GM12874 (cell line): ENCODE measurements at regions not wholly inside any gene's neighbourhood (a gene's known extent, or its start where the extent isn't known, plus 50 kb on each side); places are given as distances from the start of the nearest gene placed in this dataset.

Experiments used
- TF ChIP-seq, protein P1 (sequence below): IDR thresholded peaks from 2 replicates; pipeline ENCODE4 v1.5.1; 2011; ENCODE audit warnings: low read depth, mild to moderate bottlenecking, control low read depth, low read length, moderate library complexity; ENCODE audit not compliant: insufficient read depth

DNA sequence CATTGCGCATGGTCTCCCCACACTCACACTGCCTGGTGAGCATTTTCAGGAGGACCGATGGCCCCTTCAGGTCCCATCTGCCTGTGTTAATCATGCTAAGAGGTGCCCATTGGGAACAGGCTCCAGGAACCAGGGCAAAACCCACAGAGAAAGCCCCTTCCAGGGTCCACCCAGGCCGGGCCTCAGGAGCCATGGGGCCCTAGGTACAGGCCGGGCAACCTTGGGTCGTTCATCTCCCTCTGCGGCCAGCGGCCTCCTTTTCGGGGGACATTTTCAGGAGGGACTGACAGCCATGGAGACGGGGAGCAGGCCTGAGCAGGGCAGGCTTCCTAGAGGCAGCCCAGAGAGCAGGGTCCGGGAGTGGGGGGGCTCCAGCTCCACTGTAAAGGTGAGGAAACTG is 68.0 kb upstream of the TAMM41 start:
- TF ChIP-seq, protein P1, sequence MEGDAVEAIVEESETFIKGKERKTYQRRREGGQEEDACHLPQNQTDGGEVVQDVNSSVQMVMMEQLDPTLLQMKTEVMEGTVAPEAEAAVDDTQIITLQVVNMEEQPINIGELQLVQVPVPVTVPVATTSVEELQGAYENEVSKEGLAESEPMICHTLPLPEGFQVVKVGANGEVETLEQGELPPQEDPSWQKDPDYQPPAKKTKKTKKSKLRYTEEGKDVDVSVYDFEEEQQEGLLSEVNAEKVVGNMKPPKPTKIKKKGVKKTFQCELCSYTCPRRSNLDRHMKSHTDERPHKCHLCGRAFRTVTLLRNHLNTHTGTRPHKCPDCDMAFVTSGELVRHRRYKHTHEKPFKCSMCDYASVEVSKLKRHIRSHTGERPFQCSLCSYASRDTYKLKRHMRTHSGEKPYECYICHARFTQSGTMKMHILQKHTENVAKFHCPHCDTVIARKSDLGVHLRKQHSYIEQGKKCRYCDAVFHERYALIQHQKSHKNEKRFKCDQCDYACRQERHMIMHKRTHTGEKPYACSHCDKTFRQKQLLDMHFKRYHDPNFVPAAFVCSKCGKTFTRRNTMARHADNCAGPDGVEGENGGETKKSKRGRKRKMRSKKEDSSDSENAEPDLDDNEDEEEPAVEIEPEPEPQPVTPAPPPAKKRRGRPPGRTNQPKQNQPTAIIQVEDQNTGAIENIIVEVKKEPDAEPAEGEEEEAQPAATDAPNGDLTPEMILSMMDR, result no peak

DNA sequence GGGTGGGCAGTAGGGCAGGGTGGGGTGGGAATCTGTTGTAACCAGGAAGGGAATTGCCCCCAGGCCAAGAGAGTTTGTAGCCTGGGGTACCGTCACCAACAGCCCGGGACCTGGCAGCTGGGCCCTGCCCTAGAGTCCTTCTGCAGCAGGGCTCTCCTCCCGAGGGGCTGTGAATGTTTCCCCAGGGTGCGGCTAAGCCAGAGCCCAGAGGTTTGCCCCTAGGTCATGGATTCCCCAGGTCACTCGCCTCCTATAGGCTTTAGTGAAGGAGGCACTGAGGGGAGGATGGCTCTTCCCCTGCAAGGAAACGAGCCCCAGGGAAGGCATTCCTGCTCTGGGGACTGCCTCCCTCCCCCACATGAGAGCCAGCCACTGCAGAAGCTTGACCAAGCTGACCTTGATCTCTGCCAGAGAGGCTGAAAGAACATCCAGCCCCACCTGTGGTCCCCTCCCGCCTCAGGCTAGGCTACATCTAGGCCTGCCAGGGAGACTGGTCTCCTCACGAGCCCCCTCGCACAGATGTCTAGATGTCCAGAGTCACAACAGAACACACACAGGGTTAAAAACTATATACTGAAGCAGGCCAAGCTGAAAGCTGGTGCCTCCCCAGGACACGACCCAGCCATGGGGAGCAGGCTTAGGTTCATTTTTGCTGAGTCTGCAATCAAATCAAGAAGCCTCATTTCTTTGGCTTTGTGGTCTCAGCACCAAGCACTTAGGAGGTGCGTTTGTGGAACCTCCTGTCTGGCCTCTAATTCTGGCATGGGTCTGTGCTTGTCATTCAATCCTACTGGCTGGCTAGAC is 69.1 kb upstream of the TAMM41 start:
- TF ChIP-seq, protein P1, result no peak

DNA sequence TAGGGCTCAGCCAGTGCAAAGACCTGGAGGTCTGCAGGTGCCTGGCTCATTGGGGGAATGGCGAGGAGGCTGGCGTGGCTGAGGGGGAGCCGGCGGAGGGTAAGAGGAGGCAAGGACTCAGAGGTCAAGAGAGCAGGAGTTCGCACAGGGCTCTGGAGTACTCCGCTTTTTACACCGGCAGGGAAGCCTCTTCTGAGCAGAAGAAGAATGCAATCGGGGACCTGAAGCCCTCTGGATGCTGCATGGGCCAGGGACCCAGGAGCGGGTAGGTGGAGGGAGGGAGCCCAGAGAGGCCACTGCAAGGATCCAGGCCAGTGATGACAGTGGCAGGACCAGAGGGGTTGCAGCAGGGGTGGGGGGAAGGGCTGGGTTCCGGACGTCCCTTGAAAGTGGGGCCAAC is 70.4 kb upstream of the TAMM41 start:
- TF ChIP-seq, protein P1, result no peak

DNA sequence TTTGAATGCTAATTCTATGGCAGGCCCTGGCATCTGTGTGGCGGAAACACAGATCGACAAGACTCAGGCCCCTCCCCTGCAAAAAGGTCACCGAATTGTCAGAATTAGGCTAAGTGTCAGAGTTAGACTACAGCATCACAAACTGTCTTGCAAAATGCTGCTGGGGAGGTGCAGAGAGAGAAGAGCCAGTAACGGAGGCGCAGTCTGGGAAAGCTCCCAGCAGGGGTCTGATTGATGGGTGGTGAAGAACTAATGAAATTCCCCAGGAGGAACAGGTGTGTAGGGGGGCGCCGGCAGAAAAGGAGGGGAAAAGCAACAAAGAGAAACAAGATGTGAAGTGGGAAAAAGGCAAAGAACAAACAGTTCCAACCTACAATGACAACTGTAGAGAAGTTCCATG is 72.7 kb upstream of the TAMM41 start:
- TF ChIP-seq, protein P1, result no peak

DNA sequence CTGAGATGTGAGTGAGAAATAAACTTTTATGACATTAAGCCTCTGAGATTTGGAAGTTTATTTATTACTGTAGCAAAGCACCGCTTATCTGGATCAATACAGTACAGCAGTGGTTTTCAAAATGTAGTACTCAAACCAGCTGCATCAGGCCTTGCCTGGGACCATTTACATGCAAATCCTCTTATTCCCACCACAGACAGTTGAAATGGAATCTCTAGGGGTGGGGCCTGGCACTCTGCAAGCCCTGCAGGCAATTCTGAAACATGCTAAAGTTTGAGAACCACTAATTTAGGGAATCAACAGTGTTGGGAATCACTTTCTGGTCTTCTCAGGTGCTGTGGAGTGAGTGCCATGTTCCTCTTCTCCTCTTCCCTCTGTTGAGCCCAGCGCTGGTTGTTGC is 77.8 kb upstream of the TAMM41 start:
- TF ChIP-seq, protein P1, result no peak

DNA sequence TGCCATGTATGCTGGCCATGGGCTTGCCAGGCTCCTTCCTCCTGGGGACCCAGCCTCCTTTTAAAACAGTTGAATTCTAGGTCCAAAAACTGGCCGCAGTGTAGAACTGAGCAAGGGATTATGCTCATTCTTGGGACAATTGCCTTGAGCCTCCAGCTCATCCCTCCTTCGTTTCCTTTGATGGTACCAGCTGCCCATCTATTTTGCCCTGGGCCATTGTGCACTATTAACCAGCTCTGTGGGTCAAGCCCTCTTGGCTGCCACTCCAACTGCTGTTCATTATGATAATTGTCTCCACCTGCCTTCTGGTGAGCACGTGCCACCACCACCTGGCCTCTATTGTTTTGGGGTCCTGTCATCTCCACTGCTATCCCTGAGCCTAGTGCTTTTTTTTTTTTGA is 75.8 kb upstream of the SYN2 start:
- TF ChIP-seq, protein P1, result no peak

DNA sequence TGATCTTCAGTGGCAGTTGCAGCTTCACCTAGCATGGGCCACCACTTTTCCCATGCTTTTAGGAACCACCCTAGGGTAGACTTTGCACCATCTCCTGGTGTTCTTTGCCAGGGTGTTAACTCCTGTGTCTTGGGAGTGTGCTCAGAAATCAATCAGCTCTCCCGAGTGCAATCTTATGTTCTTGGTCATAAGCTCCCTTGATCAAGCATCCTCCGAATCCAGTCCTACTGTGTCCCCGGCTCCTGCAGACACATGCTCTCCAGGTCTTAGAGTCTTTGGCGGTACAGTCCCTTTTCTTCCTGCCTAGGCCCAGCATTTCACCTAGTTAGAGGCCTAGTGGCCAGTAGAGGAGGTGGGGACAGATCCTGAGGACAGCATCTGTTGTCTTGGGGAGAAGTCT is 74.7 kb upstream of the SYN2 start:
- TF ChIP-seq, protein P1, result no peak
